DND-41 (cell line): ENCODE measurements at regions not wholly inside any gene's neighbourhood (a gene's known extent, or its start where the extent isn't known, plus 50 kb on each side); places are given as distances from the start of the nearest gene placed in this dataset.

Experiments used
- ATAC-seq: fragments of 200-7000 bp; cut with Tn5 transposase; 3 replicates; pipeline ENCODE4 v1.9.1; 2021; ENCODE audit warnings: low read depth; ENCODE audit not compliant: insufficient read depth
- DNase-seq: peaks from one replicate; pipeline ENCODE4 v3.0.0-alpha.2; 2020
- H2AFZ ChIP-seq: 2 replicates; pipeline ENCODE4 v1.6.0; 2012; ENCODE audit warnings: low read depth, low read length
- H3K27ac ChIP-seq: 2 replicates; pipeline ENCODE4 v1.5.1; 2012; ENCODE audit warnings: low read length, inconsistent platforms
- H3K27me3 ChIP-seq: fragments of 200-600 bp; sonication (generic); 2 replicates; pipeline ENCODE4 v1.6.0; 2012; ENCODE audit warnings: low read length, mild to moderate bottlenecking, inconsistent platforms; ENCODE audit not compliant: insufficient read depth, poor library complexity
- H3K36me3 ChIP-seq: 2 replicates; pipeline ENCODE4 v1.5.1; 2012; ENCODE audit warnings: low read length, inconsistent platforms; ENCODE audit not compliant: insufficient read depth
- H3K4me1 ChIP-seq: 2 replicates; pipeline ENCODE4 v1.5.1; 2012; ENCODE audit warnings: mild to moderate bottlenecking, low read length; ENCODE audit not compliant: insufficient read depth
- H3K4me2 ChIP-seq: 2 replicates; pipeline ENCODE4 v1.6.0; 2012; ENCODE audit warnings: mild to moderate bottlenecking, moderate library complexity, low read length, inconsistent platforms; ENCODE audit not compliant: insufficient read depth
- H3K4me3 ChIP-seq, 2 experiments: fragments of 200-600 bp in 1 of 2; shearing (Covaris generic) in 1 of 2; 2 replicates each; pipeline ENCODE4 v1.5.1; 2012 to 2016; ENCODE audit warnings: inconsistent platforms in 2 of 2, low read length in 2 of 2, mild to moderate bottlenecking in 2 of 2, low read depth in 1 of 2, moderate library complexity in 1 of 2
- H3K79me2 ChIP-seq: 2 replicates; pipeline ENCODE4 v1.6.0; 2012; ENCODE audit warnings: low read length, inconsistent platforms; ENCODE audit not compliant: insufficient read depth
- H3K9ac ChIP-seq: 2 replicates; pipeline ENCODE4 v1.6.0; 2012; ENCODE audit warnings: low read depth, mild to moderate bottlenecking, inconsistent platforms, low read length, moderate library complexity
- H3K9me3 ChIP-seq: 2 replicates; pipeline ENCODE4 v1.5.1; 2012; ENCODE audit warnings: low read length, moderate library complexity, mild to moderate bottlenecking, inconsistent platforms; ENCODE audit not compliant: insufficient read depth, severe bottlenecking
- H4K20me1 ChIP-seq: 2 replicates; pipeline ENCODE4 v1.6.0; 2012; ENCODE audit warnings: low read length; ENCODE audit not compliant: insufficient read depth
- EZH2 ChIP-seq: IDR thresholded peaks from 3 replicates; pipeline ENCODE4 v1.6.1; 2012; ENCODE audit warnings: borderline replicate concordance, low read depth, mild to moderate bottlenecking, moderate library complexity, low read length, inconsistent platforms; ENCODE audit not compliant: severe bottlenecking
- TF ChIP-seq, protein P1 (sequence below): IDR thresholded peaks from 2 replicates; pipeline ENCODE4 v1.5.1; 2012; ENCODE audit warnings: borderline replicate concordance, low read length, moderate library complexity, mild to moderate bottlenecking; ENCODE audit not compliant: poor library complexity, severe bottlenecking; ENCODE audit errors: extremely low read depth

DNA sequence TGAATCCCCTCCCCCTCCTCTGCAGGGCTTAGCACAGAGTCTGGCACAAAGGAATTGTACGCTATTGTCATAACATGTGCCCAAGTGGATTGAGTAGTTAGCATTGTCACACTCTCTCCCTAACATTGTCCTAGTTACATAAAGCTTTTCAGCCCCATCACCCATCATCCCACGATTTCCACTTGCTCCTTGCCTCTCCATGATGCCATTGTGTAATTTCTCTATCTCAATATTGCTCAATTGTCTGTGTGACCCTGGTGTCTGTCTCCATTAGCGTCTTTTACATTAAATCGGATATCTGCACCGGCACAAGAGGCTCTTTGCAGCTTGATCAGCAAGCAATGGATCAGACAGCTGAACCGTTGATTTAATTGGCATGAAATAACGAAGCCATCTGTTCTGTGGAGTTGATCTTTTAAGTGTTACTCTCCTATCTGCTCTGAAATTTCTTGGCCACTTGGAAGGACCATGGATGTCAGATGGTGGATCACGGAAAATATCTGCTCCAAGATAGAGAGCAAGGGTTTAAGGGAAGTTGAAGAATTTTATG is 77.0 kb upstream of the HS3ST4 start:
- H3K9me3 ChIP-seq: no peaks in the 10 kb centered on the region

DNA sequence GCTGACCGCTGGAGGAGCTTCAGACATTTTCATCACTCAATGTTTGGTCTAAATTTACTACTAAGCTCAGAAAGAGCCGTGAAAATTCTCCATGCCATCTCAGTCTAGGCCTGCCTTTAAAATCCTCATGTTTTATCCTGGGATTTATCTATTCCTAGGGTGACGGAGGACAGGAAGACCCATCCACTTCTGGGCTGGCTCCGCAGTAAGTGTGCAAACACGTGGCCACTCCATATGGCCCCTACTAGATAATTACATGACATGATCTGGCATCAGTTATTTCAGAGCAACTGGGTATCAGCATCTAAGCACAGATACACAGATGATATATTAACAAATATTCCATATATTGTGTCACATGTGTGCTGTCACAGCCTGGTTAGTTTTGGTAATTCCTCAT is 77.8 kb upstream of the HS3ST4 start:
- Histone ChIP-seq H4K20me1 (no peaks in the 10 kb centered on the region), H2AFZ (no peak overlapping the region), H3K9ac (no peak overlapping the region), H3K79me2 (no peaks in the 10 kb centered on the region), H3K27ac (no peak overlapping the region), H3K4me1 (no peaks in the 10 kb centered on the region), H3K27me3 (no peaks in the 10 kb centered on the region), H3K4me2 (no peak overlapping the region), H3K9me3 (no peaks in the 10 kb centered on the region), H3K4me3 (no peak overlapping the region), H3K36me3 (no peaks in the 10 kb centered on the region)
- ATAC-seq (no peak), DNase-seq (no peak)
- no peak for TF ChIP-seq EZH2
- TF ChIP-seq, protein P1, sequence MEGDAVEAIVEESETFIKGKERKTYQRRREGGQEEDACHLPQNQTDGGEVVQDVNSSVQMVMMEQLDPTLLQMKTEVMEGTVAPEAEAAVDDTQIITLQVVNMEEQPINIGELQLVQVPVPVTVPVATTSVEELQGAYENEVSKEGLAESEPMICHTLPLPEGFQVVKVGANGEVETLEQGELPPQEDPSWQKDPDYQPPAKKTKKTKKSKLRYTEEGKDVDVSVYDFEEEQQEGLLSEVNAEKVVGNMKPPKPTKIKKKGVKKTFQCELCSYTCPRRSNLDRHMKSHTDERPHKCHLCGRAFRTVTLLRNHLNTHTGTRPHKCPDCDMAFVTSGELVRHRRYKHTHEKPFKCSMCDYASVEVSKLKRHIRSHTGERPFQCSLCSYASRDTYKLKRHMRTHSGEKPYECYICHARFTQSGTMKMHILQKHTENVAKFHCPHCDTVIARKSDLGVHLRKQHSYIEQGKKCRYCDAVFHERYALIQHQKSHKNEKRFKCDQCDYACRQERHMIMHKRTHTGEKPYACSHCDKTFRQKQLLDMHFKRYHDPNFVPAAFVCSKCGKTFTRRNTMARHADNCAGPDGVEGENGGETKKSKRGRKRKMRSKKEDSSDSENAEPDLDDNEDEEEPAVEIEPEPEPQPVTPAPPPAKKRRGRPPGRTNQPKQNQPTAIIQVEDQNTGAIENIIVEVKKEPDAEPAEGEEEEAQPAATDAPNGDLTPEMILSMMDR: no peak

More for the DNA sequence above, 77.0 kb upstream of the HS3ST4 start:
- no peak for TF ChIP-seq EZH2
- TF ChIP-seq, protein P1: no peak
- no peak overlapping the region for H3K4me2 ChIP-seq
- no peaks in the 10 kb centered on the region for H3K36me3 ChIP-seq
- no peak overlapping the region for H3K9ac ChIP-seq
- H2AFZ ChIP-seq: no peak overlapping the region
- no peaks in the 10 kb centered on the region for H3K4me1 ChIP-seq
- H3K27me3 ChIP-seq: no peaks in the 10 kb centered on the region
- no peak overlapping the region for H3K4me3 ChIP-seq
- ATAC-seq (no peak), DNase-seq (no peak)
- H3K79me2 ChIP-seq: no peaks in the 10 kb centered on the region
- H3K27ac ChIP-seq: no peak overlapping the region
- no peaks in the 10 kb centered on the region for H4K20me1 ChIP-seq

DNA sequence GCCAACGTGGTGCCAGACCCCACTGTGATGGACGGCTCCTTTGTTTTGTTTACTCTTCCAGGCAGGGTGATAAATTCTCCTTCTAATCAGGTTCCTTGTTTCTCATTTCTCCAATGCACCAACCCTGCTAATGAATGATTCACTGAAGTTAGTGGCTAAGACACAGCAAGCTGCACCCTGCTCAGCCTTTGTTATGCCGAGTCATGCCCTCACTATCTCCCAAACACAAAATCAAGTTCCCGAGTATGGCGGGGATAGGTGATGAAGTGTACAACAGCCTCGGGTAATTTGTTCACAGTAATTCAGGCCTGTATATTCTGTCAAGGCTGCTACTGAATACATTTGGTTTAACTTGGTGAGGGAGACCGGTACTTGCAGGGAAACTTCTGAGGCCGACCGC is 83.8 kb upstream of the HS3ST4 start:
- no peak overlapping the region for H3K9ac ChIP-seq
- no peaks in the 10 kb centered on the region for H3K4me1 ChIP-seq
- DNase-seq: no peak
- ATAC-seq: no peak
- H4K20me1 ChIP-seq: no peaks in the 10 kb centered on the region
- no peak for TF ChIP-seq EZH2
- TF ChIP-seq, protein P1: no peak
- H3K27me3 ChIP-seq: no peaks in the 10 kb centered on the region
- no peaks in the 10 kb centered on the region for H3K9me3 ChIP-seq
- H3K36me3 ChIP-seq: no peaks in the 10 kb centered on the region
- no peaks in the 10 kb centered on the region for H3K79me2 ChIP-seq
- H3K4me2 ChIP-seq: no peak overlapping the region
- no peak overlapping the region for H3K27ac ChIP-seq
- no peak overlapping the region for H3K4me3 ChIP-seq
- no peak overlapping the region for H2AFZ ChIP-seq

DNA sequence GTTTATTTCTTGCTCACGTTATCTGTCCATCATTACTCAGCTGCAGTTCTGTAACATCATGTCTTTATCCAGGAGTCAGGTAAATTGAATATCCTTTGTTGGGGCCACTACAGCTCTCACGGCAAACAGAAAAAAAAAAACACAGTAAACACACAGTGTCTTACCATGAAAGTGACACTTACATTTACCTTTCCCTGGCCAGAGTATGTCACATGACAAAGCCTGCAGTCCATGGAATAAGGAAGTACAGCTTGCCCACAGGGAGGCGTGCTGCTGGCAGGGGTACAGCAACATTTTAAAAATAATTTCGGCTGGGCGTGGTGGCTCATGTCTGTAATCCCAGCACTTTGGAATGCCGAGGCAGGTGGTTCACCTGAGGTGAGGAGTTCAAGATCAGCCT is 85.7 kb upstream of the HS3ST4 start:
- Histone ChIP-seq H3K9ac (no peak overlapping the region), H4K20me1 (no peaks in the 10 kb centered on the region), H3K79me2 (no peaks in the 10 kb centered on the region), H3K4me1 (no peaks in the 10 kb centered on the region), H3K36me3 (no peaks in the 10 kb centered on the region), H2AFZ (no peak overlapping the region), H3K4me2 (no peak overlapping the region), H3K27me3 (no peaks in the 10 kb centered on the region), H3K27ac (no peak overlapping the region), H3K9me3 (no peaks in the 10 kb centered on the region), H3K4me3 (no peak overlapping the region)
- DNase-seq: no peak
- no peak for ATAC-seq
- TF ChIP-seq, protein P1: no peak
- TF ChIP-seq EZH2: no peak
